CD14-positive monocyte (primary cell): ENCODE measurements at regions not wholly inside any gene's neighbourhood (a gene's known extent, or its start where the extent isn't known, plus 50 kb on each side); places are given as distances from the start of the nearest gene placed in this dataset.

ENCODE experiments used
- DNase-seq, 3 donors: peaks; one replicate each; pipeline ENCODE4 v3.0.0-alpha.2; 2011 to 2022
- H2AFZ ChIP-seq: 2 replicates; pipeline ENCODE4 v1.6.0; 2012; ENCODE audit warnings: mild to moderate bottlenecking, low read depth, low read length, inconsistent platforms; ENCODE audit not compliant: insufficient read depth, poor library complexity, severe bottlenecking
- H3K27ac ChIP-seq, 2 donors: 1 replicate in 1 of 2; 2 replicates in 1 of 2; pipeline ENCODE4 v1.5.1; 2012 to 2013; ENCODE audit warnings: low read length in 2 of 2, control low read depth in 1 of 2, inconsistent platforms in 1 of 2, low read depth in 1 of 2, mild to moderate bottlenecking in 1 of 2
- H3K27me3 ChIP-seq, 2 donors: one replicate each; pipeline versions ENCODE4 v1.6.0 to v1.6.1; 2011 to 2013; ENCODE audit warnings: low read length in 2 of 2; ENCODE audit not compliant: control insufficient read depth in 2 of 2, insufficient read depth in 2 of 2
- H3K36me3 ChIP-seq, 2 donors: replicated peaks in 1 of 2; 1 replicate in 1 of 2; 2 replicates in 1 of 2; pipeline versions ENCODE4 v1.5.1 to v1.6.1; 2012 to 2013; ENCODE audit warnings: low read length in 2 of 2, control low read depth in 1 of 2, inconsistent platforms in 1 of 2, mild to moderate bottlenecking in 1 of 2; ENCODE audit not compliant: insufficient read depth in 2 of 2, control insufficient read depth in 1 of 2
- H3K4me1 ChIP-seq, 2 donors: 1 replicate in 1 of 2; 2 replicates in 1 of 2; pipeline versions ENCODE4 v1.5.1 to v1.6.1; 2012 to 2013; ENCODE audit warnings: low read length in 2 of 2, control low read depth in 1 of 2, inconsistent platforms in 1 of 2, mild to moderate bottlenecking in 1 of 2, moderate library complexity in 1 of 2; ENCODE audit not compliant: insufficient read depth in 2 of 2, control insufficient read depth in 1 of 2
- H3K4me2 ChIP-seq: replicated peaks from 2 replicates; pipeline ENCODE3; 2012; ENCODE audit warnings: low read length, moderate library complexity, mild to moderate bottlenecking; ENCODE audit not compliant: poor library complexity, severe bottlenecking; ENCODE audit errors: extremely low read depth
- H3K4me3 ChIP-seq, 3 experiments: fragments of 200-600 bp in 1 of 3; sonication (generic) in 1 of 3; replicated peaks in 1 of 3; 1 replicate in 2 of 3; 2 replicates in 1 of 3; pipeline ENCODE4 v1.5.1; 2011 to 2013; ENCODE audit warnings: low read length in 3 of 3, mild to moderate bottlenecking in 3 of 3, control low read depth in 2 of 3, low read depth in 2 of 3, inconsistent platforms in 1 of 3, moderate library complexity in 1 of 3
- H3K79me2 ChIP-seq: 2 replicates; pipeline ENCODE4 v1.6.0; 2012; ENCODE audit warnings: mild to moderate bottlenecking, control low read depth, inconsistent platforms, low read length, moderate library complexity; ENCODE audit not compliant: insufficient read depth
- H3K9ac ChIP-seq: 2 replicates; pipeline ENCODE4 v1.6.0; 2017; ENCODE audit warnings: low read length, mild to moderate bottlenecking; ENCODE audit not compliant: insufficient read depth, poor library complexity, severe bottlenecking
- H3K9me3 ChIP-seq, 2 donors: replicated peaks in 1 of 2; 1 replicate in 1 of 2; 2 replicates in 1 of 2; pipeline versions ENCODE4 v1.5.1 to v1.6.1; 2012 to 2013; ENCODE audit warnings: low read length in 2 of 2, control low read depth in 1 of 2; ENCODE audit not compliant: control insufficient read depth in 1 of 2, insufficient read depth in 1 of 2
- H4K20me1 ChIP-seq: 2 replicates; pipeline ENCODE4 v1.6.0; 2012; ENCODE audit warnings: mild to moderate bottlenecking, low read length, control low read depth, moderate library complexity; ENCODE audit not compliant: insufficient read depth
- H3K27ac Mint-ChIP-seq, 7 donors: one replicate each; pipeline ENCODE4 v1.8.0; 2020; ENCODE audit warnings: mild to moderate bottlenecking in 7 of 7, mixed read lengths in 7 of 7, moderate library complexity in 6 of 7, inconsistent platforms in 2 of 7
- H3K27me3 Mint-ChIP-seq, 3 donors: one replicate each; pipeline ENCODE4 v1.8.0; 2021 to 2022; ENCODE audit warnings: low read depth in 3 of 3, mild to moderate bottlenecking in 3 of 3, mixed read lengths in 3 of 3, moderate library complexity in 3 of 3, inconsistent platforms in 1 of 3
- H3K36me3 Mint-ChIP-seq, 2 donors: one replicate each; pipeline ENCODE4 v1.8.0; 2020; ENCODE audit warnings: mixed read lengths in 2 of 2, inconsistent platforms in 1 of 2, mild to moderate bottlenecking in 1 of 2
- H3K4me1 Mint-ChIP-seq: one replicate; pipeline ENCODE4 v1.8.0; 2020; ENCODE audit warnings: mild to moderate bottlenecking, mixed read lengths
- H3K4me3 Mint-ChIP-seq, 2 donors: one replicate each; pipeline ENCODE4 v1.8.0; 2020; ENCODE audit warnings: mild to moderate bottlenecking in 2 of 2, mixed read lengths in 2 of 2, moderate library complexity in 1 of 2
- H3K9me3 Mint-ChIP-seq, 7 donors: one replicate each; pipeline ENCODE4 v1.8.0; 2020 to 2022; ENCODE audit warnings: mixed read lengths in 7 of 7, mild to moderate bottlenecking in 6 of 7, moderate library complexity in 6 of 7, inconsistent platforms in 2 of 7
- intact Hi-C, 2 donors: fragments of 100-400 bp; cut with micrococcal nuclease; formaldehyde crosslinking; loops; one replicate each; pipeline versions ENCODE4 v1.15.0 to v1.15.1; 2023
- TF ChIP-seq, protein P1 (sequence below): fragments of 200-600 bp; IDR thresholded peaks from one replicate; pipeline ENCODE4 v1.8.0; 2022; ENCODE audit warnings: antibody characterized with exemption, mild to moderate bottlenecking

DNA sequence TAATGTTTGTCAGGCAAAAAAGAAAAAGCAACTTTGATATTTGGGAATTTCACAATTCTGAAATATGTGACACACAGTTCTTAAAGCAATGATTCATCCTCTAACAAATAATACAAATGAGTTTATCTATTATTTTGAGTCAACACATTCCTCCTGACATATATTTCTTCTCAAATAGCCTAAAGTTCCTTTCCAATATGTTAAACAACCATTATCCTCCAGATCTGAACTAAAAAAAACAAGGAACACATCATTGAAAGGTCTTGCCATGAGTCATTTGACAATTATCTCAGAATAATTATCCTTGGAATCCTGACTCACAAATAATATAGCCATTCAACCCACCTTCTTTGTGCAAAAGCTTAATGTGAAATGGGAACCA is 208.7 kb upstream of the CDIN1 start:
- H3K27ac Mint-ChIP-seq = no peak overlapping the region
- TF ChIP-seq, protein P1, sequence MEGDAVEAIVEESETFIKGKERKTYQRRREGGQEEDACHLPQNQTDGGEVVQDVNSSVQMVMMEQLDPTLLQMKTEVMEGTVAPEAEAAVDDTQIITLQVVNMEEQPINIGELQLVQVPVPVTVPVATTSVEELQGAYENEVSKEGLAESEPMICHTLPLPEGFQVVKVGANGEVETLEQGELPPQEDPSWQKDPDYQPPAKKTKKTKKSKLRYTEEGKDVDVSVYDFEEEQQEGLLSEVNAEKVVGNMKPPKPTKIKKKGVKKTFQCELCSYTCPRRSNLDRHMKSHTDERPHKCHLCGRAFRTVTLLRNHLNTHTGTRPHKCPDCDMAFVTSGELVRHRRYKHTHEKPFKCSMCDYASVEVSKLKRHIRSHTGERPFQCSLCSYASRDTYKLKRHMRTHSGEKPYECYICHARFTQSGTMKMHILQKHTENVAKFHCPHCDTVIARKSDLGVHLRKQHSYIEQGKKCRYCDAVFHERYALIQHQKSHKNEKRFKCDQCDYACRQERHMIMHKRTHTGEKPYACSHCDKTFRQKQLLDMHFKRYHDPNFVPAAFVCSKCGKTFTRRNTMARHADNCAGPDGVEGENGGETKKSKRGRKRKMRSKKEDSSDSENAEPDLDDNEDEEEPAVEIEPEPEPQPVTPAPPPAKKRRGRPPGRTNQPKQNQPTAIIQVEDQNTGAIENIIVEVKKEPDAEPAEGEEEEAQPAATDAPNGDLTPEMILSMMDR = no peak
- Histone ChIP-seq H3K4me3 (no peak overlapping the region), H3K79me2 (no peaks in the 10 kb centered on the region), H3K4me2 (no peak overlapping the region), H3K36me3 (no peaks in the 10 kb centered on the region), H3K9ac (no peak overlapping the region), H3K27me3 (no peaks in the 10 kb centered on the region), H3K9me3 (peaks cover 0 to 5% of the 10 kb centered on the region in 2 donors), H2AFZ (no peak overlapping the region), H4K20me1 (no peaks in the 10 kb centered on the region), H3K27ac (no peak overlapping the region), H3K4me1 (no peaks in the 10 kb centered on the region)
- DNase-seq = no peak
- H3K36me3 Mint-ChIP-seq = no peaks in the 10 kb centered on the region
- intact Hi-C loops = no loop called here
- H3K27me3 Mint-ChIP-seq = peaks cover 0 to 2% (median 0%) of the 10 kb centered on the region in 3 donors
- no peak overlapping the region for H3K4me3 Mint-ChIP-seq
- no peaks in the 10 kb centered on the region for H3K4me1 Mint-ChIP-seq
- peaks cover 0 to 6% (median 2%) of the 10 kb centered on the region in 7 donors for H3K9me3 Mint-ChIP-seq

DNA sequence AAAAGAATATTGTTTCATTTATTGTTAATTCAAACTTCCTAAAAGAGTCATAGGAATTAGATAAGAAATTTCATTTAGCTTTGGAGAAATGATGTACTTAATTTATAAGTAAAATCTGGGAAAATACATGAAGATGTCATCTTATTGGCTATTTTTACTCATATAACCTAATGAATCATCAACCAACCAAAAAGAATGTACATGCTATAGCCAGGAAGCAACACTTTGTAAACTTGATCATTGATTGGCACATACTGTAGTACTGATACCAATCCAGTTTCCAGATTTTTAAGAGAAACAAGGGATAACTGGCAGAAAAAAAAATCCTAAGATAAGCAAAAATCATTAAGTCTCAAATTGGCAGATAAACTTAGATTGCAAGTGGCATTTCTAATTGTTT is 207.9 kb upstream of the CDIN1 start:
- peaks cover 0 to 5% of the 10 kb centered on the region in 2 donors for H3K9me3 ChIP-seq
- no peaks in the 10 kb centered on the region for H3K36me3 ChIP-seq
- intact Hi-C loops = no loop called here
- Mint-ChIP-seq H3K36me3 (no peaks in the 10 kb centered on the region), H3K27ac (no peak overlapping the region), H3K9me3 (peaks cover 0 to 8% (median 2%) of the 10 kb centered on the region in 7 donors), H3K4me1 (no peaks in the 10 kb centered on the region), H3K27me3 (peaks cover 0 to 2% (median 0%) of the 10 kb centered on the region in 3 donors), H3K4me3 (no peak overlapping the region)
- H2AFZ ChIP-seq = no peak overlapping the region
- no peak overlapping the region for H3K9ac ChIP-seq
- H3K4me3 ChIP-seq = no peak overlapping the region
- H3K4me2 ChIP-seq = no peak overlapping the region
- H3K79me2 ChIP-seq = no peaks in the 10 kb centered on the region
- no peaks in the 10 kb centered on the region for H4K20me1 ChIP-seq
- no peak overlapping the region for H3K27ac ChIP-seq
- TF ChIP-seq, protein P1 = no peak
- no peaks in the 10 kb centered on the region for H3K4me1 ChIP-seq
- DNase-seq = no peak
- H3K27me3 ChIP-seq = no peaks in the 10 kb centered on the region
